ENCODE measurements at regions not wholly inside any gene's neighbourhood (a gene's known extent, or its start where the extent isn't known, plus 50 kb on each side); places are given as distances from the start of the nearest gene placed in this dataset.
"Not testable (repeated sequence)": the region's sequence is repeated elsewhere in the genome, so short reads cannot be mapped to it uniquely, and the experiment has no call there.

- TF ChIP-seq CTCF (IDR thresholded peaks at IDR 0.05; ENCODE audit: extremely low read depth, missing control alignments) = no peak
- no peak for DNase-seq (ENCODE audit: low spot score)
Measured at GRCh38 chr13:75180805-75181455, 301.0 kb downstream of the TBC1D4 start.

DNA sequence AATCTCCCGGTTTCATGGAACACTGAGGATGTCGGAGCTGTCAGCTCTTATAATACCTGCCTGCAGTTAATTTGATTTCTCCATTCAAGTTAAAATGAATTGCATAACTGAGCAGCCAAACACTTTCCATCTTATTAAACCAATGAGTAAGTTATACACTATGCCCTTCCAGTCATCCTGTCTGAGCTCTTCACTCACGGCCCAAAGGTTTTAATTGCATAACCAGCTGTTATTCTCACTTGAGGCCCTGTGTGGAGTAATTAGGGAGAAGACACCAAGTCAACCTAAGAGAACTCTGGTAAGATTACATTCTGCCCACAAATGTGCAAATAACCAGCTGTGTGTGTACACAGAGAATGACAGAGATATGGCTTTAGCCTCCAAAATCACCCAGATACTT is 303.5 kb downstream of the TBC1D4 start:
- DNase-seq (ENCODE audit: low spot score) = no peak
- no peak for TF ChIP-seq CTCF (IDR thresholded peaks at IDR 0.05; ENCODE audit: extremely low read depth, missing control alignments)

GRCh38 chr13:75175575-75175974 is 306.4 kb downstream of the TBC1D4 start:
- TF ChIP-seq CTCF (IDR thresholded peaks at IDR 0.05; ENCODE audit: extremely low read depth, missing control alignments) = no peak
- no peak for DNase-seq (ENCODE audit: low spot score)

DNA sequence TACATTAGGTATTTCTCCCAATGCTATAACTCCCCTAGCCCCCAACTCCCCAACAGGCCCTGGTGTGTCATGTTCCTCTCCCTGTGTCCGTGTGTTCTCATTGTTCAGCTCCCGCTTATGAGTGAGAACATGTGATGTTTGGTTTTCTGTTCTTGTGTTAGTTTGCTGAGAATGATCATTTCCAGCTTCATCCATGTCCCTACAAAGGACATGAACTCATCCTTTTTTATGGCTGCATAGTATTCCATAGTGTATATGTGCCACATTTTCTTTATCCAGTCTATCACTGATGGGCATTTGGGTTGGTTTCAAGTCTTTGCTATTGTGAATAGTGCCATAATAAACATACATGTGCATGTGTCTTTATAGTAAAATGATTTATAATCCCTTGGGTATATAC is 306.9 kb downstream of the TBC1D4 start:
- DNase-seq (ENCODE audit: low spot score) = not testable (repeated sequence)

- TF ChIP-seq CTCF (IDR thresholded peaks at IDR 0.05; ENCODE audit: extremely low read depth, missing control alignments) = no peak
- no peak for DNase-seq (ENCODE audit: low spot score)
Measured at GRCh38 chr13:75174481-75174880, 307.5 kb downstream of the TBC1D4 start.

- DNase-seq (ENCODE audit: low spot score) = no peak
- TF ChIP-seq CTCF (IDR thresholded peaks at IDR 0.05; ENCODE audit: extremely low read depth, missing control alignments) = no peak
Measured at GRCh38 chr13:75173457-75174356, 308.3 kb downstream of the TBC1D4 start.

- TF ChIP-seq CTCF (IDR thresholded peaks at IDR 0.05; ENCODE audit: extremely low read depth, missing control alignments) = no peak
- DNase-seq (ENCODE audit: low spot score) = no peak
Measured at GRCh38 chr13:75170311-75170710, 311.7 kb downstream of the TBC1D4 start.
